ENCODE measurements at regions not wholly inside any gene's neighbourhood (a gene's known extent, or its start where the extent isn't known, plus 50 kb on each side); places are given as distances from the start of the nearest gene placed in this dataset.
"Not testable (repeated sequence)": the region's sequence is repeated elsewhere in the genome, so short reads cannot be mapped to it uniquely, and the experiment has no call there.

DNA sequence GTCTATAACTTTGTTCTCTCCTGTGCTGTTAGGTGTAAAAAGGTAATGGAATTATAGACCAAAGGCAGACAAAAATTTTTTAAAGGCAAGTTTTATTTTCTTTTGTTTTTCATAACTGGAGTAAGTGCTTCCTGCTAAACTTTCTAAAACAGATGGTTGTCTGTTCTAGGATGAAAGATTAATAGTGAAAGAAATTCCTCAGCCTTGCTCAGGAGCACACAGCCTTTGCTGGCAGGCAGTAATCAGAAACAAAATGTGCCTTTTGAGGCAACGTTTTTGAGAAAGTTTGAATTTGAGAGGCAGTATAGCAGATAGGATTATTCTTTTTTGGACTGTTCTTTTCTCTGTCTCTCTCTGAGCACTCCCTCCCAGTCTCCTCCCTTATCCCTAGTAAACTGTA lies 2749.5 kb downstream of the PCDH9 start:
- DNase-seq (ENCODE audit: low read depth, low spot score): no peak
- no peaks in the 10 kb centered on the region for H3K27me3 ChIP-seq (ENCODE audit: insufficient read depth, insufficient read length)
- TF ChIP-seq YY1 (IDR thresholded peaks at IDR 0.05; ENCODE audit: insufficient read depth, insufficient read length): no peak
- TF ChIP-seq SUZ12 (IDR thresholded peaks at IDR 0.05; ENCODE audit: extremely low read depth, insufficient read depth, insufficient read length): no peak
- TF ChIP-seq ZNF274 (IDR thresholded peaks at IDR 0.05; ENCODE audit: low read depth, low read length): no peak
- H3K4me3 ChIP-seq (ENCODE audit: insufficient read length, low read depth): no peak overlapping the region
- H3K9me3 ChIP-seq (ENCODE audit: insufficient read depth, low read length): no peaks in the 10 kb centered on the region
- no peak overlapping the region for H3K9ac ChIP-seq (ENCODE audit: insufficient read length, low read depth)
- H3K36me3 ChIP-seq (ENCODE audit: insufficient read depth, insufficient read length, low read length): no peaks in the 10 kb centered on the region
- no peaks in the 10 kb centered on the region for H3K4me1 ChIP-seq (ENCODE audit: insufficient read depth, insufficient read length)

DNA sequence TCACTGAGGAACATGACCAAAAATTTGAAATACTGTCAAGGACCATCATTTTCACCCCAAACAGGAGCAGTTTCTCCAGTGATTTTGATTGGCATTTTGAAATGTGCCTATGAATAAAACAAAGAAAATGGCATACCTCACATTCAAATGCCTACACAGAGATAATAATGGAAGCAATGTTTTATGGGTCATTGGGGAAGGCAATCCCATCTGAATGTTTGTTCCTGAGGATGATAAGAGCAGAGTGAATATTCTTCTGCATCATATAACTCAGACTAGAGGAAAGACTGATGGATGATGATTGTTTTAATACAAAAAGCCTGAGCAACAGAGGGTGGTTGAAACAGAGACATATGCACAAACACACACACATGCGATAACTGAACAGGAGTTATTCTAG lies 2749.9 kb downstream of the PCDH9 start:
- H3K9ac ChIP-seq (ENCODE audit: insufficient read length, low read depth): no peak overlapping the region

DNA sequence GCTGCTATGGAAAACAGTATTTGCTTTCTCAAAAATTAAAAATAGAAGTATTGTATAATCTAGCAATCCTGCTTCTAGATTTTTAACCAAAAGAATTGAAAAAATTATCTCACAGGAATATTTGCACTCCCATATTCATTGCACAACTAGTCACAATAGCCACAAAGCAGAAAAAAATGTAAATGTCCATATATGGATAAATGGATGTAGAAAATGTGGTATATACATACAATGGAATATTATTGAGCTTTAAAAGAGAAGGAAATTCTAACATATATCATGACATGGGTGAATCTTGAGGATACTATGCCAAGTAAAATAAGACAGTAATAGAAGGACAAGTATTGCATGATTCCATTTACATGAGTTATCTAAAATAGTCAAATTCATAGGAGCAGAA lies 2753.0 kb downstream of the PCDH9 start:
- no peak for DNase-seq (ENCODE audit: low read depth, low spot score)
- H3K9me3 ChIP-seq (ENCODE audit: insufficient read depth, low read length): no peaks in the 10 kb centered on the region
- H3K36me3 ChIP-seq (ENCODE audit: insufficient read depth, insufficient read length, low read length): no peaks in the 10 kb centered on the region
- H3K27me3 ChIP-seq (ENCODE audit: insufficient read depth, insufficient read length): no peaks in the 10 kb centered on the region
- H3K4me1 ChIP-seq (ENCODE audit: insufficient read depth, insufficient read length): no peaks in the 10 kb centered on the region
- no peak overlapping the region for H3K4me3 ChIP-seq (ENCODE audit: insufficient read length, low read depth)
- no peak for TF ChIP-seq YY1 (IDR thresholded peaks at IDR 0.05; ENCODE audit: insufficient read depth, insufficient read length)
- no peak for TF ChIP-seq ZNF274 (IDR thresholded peaks at IDR 0.05; ENCODE audit: low read depth, low read length)
- TF ChIP-seq SUZ12 (IDR thresholded peaks at IDR 0.05; ENCODE audit: extremely low read depth, insufficient read depth, insufficient read length): no peak
- no peak overlapping the region for H3K9ac ChIP-seq (ENCODE audit: insufficient read length, low read depth)

More for the DNA sequence above, 2749.9 kb downstream of the PCDH9 start:
- no peaks in the 10 kb centered on the region for H3K9me3 ChIP-seq (ENCODE audit: insufficient read depth, low read length)
- no peaks in the 10 kb centered on the region for H3K36me3 ChIP-seq (ENCODE audit: insufficient read depth, insufficient read length, low read length)
- TF ChIP-seq SUZ12 (IDR thresholded peaks at IDR 0.05; ENCODE audit: extremely low read depth, insufficient read depth, insufficient read length): no peak
- TF ChIP-seq ZNF274 (IDR thresholded peaks at IDR 0.05; ENCODE audit: low read depth, low read length): no peak
- no peak for TF ChIP-seq YY1 (IDR thresholded peaks at IDR 0.05; ENCODE audit: insufficient read depth, insufficient read length)
- DNase-seq (ENCODE audit: low read depth, low spot score): no peak
- no peak overlapping the region for H3K4me3 ChIP-seq (ENCODE audit: insufficient read length, low read depth)
- no peaks in the 10 kb centered on the region for H3K4me1 ChIP-seq (ENCODE audit: insufficient read depth, insufficient read length)
- no peaks in the 10 kb centered on the region for H3K27me3 ChIP-seq (ENCODE audit: insufficient read depth, insufficient read length)

DNA sequence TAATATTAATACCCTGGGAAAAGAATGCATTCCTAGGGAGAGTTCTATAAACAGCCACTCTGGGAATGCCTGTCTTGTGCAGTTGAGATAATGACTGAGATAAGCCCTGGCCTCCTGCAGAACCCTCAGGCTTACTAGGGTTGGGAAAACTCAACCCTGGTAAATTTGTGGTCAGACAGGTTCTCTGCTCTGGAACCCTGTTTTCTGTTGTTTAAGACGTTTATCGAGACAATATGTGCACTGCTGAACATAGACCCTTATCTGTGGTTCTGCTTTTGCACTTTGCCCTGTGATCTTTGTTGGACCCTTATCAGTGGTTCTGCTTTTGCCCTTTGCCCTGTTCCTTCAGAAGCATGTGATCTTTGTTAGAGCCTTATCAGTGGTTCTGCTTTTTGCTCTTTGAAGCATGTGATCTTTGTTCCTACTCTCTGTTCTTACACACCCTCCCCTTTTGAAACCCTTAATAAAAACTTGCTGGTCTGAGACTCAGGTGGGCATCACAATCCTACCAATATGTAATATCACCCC lies 2754.0 kb downstream of the PCDH9 start:
- not testable (repeated sequence) for H3K36me3 ChIP-seq (ENCODE audit: insufficient read depth, insufficient read length, low read length); H3K4me3 ChIP-seq (ENCODE audit: insufficient read length, low read depth); H3K9ac ChIP-seq (ENCODE audit: insufficient read length, low read depth); H3K9me3 ChIP-seq (ENCODE audit: insufficient read depth, low read length); DNase-seq (ENCODE audit: low read depth, low spot score); H3K4me1 ChIP-seq (ENCODE audit: insufficient read depth, insufficient read length); H3K27me3 ChIP-seq (ENCODE audit: insufficient read depth, insufficient read length)

DNA sequence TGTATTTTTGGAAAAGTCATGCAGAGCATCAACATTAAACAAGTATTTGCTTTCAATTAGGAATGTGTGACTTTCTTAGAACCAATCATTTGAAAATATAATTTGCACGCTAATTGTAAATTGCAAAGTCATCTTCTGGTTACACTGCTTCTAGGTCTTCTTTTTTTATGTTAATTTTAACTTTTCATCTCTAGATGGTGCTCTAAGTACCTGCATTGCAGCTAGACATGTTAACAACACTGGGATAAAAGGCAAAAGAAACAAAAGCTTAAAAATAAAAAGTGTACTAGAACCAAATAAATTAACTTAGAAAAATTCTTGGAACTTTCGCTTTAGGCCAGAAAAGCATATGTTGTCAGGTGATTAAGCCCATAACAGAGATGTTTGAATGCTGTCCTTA lies 2758.2 kb downstream of the PCDH9 start:
- Histone ChIP-seq H3K9me3 (ENCODE audit: insufficient read depth, low read length) (no peaks in the 10 kb centered on the region), H3K4me1 (ENCODE audit: insufficient read depth, insufficient read length) (no peaks in the 10 kb centered on the region), H3K4me3 (ENCODE audit: insufficient read length, low read depth) (no peak overlapping the region), H3K36me3 (ENCODE audit: insufficient read depth, insufficient read length, low read length) (no peaks in the 10 kb centered on the region), H3K9ac (ENCODE audit: insufficient read length, low read depth) (no peak overlapping the region), H3K27me3 (ENCODE audit: insufficient read depth, insufficient read length) (no peaks in the 10 kb centered on the region)
- no peak for DNase-seq (ENCODE audit: low read depth, low spot score)
- no peak for TF ChIP-seq ZNF274 (IDR thresholded peaks at IDR 0.05; ENCODE audit: low read depth, low read length)
- no peak for TF ChIP-seq SUZ12 (IDR thresholded peaks at IDR 0.05; ENCODE audit: extremely low read depth, insufficient read depth, insufficient read length)
- TF ChIP-seq YY1 (IDR thresholded peaks at IDR 0.05; ENCODE audit: insufficient read depth, insufficient read length): no peak

DNA sequence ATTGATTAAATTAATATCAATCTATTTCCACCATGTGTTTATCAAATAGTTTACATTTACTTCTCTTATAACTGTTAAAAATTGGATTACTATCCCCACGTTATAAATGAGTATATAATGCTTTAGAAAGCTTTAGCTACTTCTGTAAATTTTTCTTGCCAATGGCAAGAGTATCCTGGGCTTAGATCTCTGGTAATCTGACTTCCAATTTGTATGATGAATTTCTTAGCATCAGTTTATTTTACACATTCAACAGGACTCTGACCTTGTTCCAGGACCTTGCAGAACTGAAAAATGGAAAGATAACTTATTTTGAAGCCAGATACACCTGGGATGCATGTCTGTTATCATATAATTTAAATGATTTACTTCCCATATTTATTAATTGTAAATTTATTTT lies 2759.4 kb downstream of the PCDH9 start:
- Histone ChIP-seq H3K9me3 (ENCODE audit: insufficient read depth, low read length) (no peaks in the 10 kb centered on the region), H3K9ac (ENCODE audit: insufficient read length, low read depth) (no peak overlapping the region), H3K4me1 (ENCODE audit: insufficient read depth, insufficient read length) (no peaks in the 10 kb centered on the region), H3K27me3 (ENCODE audit: insufficient read depth, insufficient read length) (no peaks in the 10 kb centered on the region), H3K4me3 (ENCODE audit: insufficient read length, low read depth) (no peak overlapping the region), H3K36me3 (ENCODE audit: insufficient read depth, insufficient read length, low read length) (no peaks in the 10 kb centered on the region)
- TF ChIP-seq SUZ12 (IDR thresholded peaks at IDR 0.05; ENCODE audit: extremely low read depth, insufficient read depth, insufficient read length) (no peak), YY1 (IDR thresholded peaks at IDR 0.05; ENCODE audit: insufficient read depth, insufficient read length) (no peak), ZNF274 (IDR thresholded peaks at IDR 0.05; ENCODE audit: low read depth, low read length) (no peak)
- DNase-seq (ENCODE audit: low read depth, low spot score): no peak

DNA sequence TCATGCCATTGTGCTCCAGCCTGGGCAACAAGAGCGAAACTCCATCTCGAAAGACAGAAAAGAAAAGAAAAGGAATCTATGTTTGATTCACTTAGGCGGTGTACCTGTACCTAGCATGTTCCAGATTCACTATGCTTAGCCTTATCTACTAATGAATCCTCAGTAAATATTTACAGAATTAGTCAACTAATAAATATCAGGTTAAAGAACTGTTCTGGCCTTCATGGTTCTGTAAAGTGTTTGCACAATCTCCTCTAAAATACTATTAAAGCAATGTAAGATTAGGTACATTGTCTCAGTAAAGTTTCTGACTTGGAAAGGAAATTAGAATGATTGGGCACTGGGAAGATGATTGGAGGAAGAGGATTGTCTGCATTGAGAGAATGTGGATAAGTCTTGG lies 2770.4 kb downstream of the PCDH9 start:
- Histone ChIP-seq H3K4me1 (ENCODE audit: insufficient read depth, insufficient read length) (no peaks in the 10 kb centered on the region), H3K4me3 (ENCODE audit: insufficient read length, low read depth) (no peak overlapping the region), H3K9me3 (ENCODE audit: insufficient read depth, low read length) (no peaks in the 10 kb centered on the region), H3K9ac (ENCODE audit: insufficient read length, low read depth) (no peak overlapping the region), H3K27me3 (ENCODE audit: insufficient read depth, insufficient read length) (no peaks in the 10 kb centered on the region), H3K36me3 (ENCODE audit: insufficient read depth, insufficient read length, low read length) (no peaks in the 10 kb centered on the region)
- no peak for DNase-seq (ENCODE audit: low read depth, low spot score)
- TF ChIP-seq ZNF274 (IDR thresholded peaks at IDR 0.05; ENCODE audit: low read depth, low read length) (no peak), SUZ12 (IDR thresholded peaks at IDR 0.05; ENCODE audit: extremely low read depth, insufficient read depth, insufficient read length) (no peak), YY1 (IDR thresholded peaks at IDR 0.05; ENCODE audit: insufficient read depth, insufficient read length) (no peak)

DNA sequence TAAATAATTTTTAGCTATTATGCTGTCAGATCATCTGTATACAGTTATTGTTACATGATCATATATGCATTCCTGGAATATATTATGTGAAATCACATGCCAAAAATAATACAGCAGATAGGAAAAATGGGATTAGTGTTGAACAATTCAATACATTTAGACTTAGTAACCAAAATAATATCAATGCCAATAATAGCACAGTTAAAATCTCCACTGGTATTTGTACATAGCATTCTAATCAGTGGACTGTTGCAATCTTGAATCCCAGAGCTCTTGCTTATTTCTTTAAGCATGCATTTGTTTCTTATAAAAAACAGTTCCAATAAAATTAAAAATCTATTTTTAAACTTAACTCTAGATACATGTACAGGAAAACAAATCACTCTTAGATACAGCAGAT lies 2772.2 kb downstream of the PCDH9 start:
- DNase-seq (ENCODE audit: low read depth, low spot score): no peak
- H3K9ac ChIP-seq (ENCODE audit: insufficient read length, low read depth): no peak overlapping the region
- TF ChIP-seq SUZ12 (IDR thresholded peaks at IDR 0.05; ENCODE audit: extremely low read depth, insufficient read depth, insufficient read length): no peak
- no peak for TF ChIP-seq YY1 (IDR thresholded peaks at IDR 0.05; ENCODE audit: insufficient read depth, insufficient read length)
- TF ChIP-seq ZNF274 (IDR thresholded peaks at IDR 0.05; ENCODE audit: low read depth, low read length): no peak
- no peaks in the 10 kb centered on the region for H3K36me3 ChIP-seq (ENCODE audit: insufficient read depth, insufficient read length, low read length)
- no peaks in the 10 kb centered on the region for H3K27me3 ChIP-seq (ENCODE audit: insufficient read depth, insufficient read length)
- no peaks in the 10 kb centered on the region for H3K9me3 ChIP-seq (ENCODE audit: insufficient read depth, low read length)
- no peaks in the 10 kb centered on the region for H3K4me1 ChIP-seq (ENCODE audit: insufficient read depth, insufficient read length)
- H3K4me3 ChIP-seq (ENCODE audit: insufficient read length, low read depth): no peak overlapping the region
